ENCODE measurements at regions not wholly inside any gene's neighbourhood (a gene's known extent, or its start where the extent isn't known, plus 50 kb on each side); places are given as distances from the start of the nearest gene placed in this dataset.

DNA sequence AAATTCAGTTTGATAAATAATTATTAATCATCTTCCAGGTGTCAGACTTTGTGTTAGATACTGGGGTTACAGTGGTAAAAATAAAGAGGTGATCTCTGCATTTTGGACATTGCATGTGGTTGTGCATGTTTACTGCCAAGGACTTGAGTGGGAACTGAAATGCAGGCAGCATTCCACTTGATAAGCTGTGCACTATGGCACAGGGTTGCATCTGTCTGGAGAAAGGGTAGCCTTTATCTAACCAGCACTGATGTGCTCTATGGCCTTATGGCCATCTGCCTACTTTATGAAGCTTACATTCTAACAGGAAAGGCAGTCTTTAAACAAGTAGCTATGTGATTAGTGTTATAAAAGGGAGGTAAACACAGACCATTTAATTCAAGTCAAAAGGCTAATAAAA, 53.0 kb upstream of the MLIP start:
- no peak for DNase-seq

DNA sequence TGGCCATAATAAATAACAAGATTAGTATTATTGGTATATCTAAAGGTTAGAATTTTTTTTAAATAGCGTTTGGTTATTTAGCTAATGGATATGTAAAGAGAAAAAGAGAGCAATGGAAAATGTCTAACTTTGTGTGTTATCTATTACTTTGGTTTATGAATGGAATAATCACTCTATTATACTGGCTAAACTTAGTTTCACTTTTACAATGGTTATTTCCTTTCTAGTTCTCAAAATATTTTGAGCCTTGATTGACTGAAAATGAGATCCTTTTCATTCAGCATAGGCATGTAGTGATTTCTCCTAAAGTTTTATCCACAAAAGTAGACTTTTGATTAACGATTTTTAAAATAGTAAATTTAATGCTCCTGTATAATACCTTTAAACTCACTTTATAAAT, 51.6 kb upstream of the MLIP start:
- DNase-seq: no peak

DNA sequence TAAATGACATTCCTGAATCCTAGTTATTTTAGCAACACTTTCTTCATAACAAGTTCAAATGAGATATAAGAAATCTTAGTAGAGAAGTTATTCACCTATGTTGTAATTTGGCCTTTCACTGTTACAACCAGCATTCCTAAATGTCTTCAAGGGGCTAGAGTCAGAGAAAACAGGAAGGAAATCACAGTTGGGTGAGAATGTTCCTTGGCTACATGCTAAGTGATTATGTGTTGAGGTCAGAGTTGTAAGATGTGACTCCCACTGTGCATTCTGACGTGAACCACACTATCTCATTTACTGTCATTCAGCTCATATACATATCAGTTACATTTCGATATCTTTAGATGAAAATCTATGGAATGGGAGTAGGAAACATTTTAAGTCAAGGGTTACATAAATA, 51.0 kb upstream of the MLIP start:
- DNase-seq: no peak
